ENCODE measurements at regions not wholly inside any gene's neighbourhood (a gene's known extent, or its start where the extent isn't known, plus 50 kb on each side); places are given as distances from the start of the nearest gene placed in this dataset.
"Not testable (repeated sequence)": the region's sequence is repeated elsewhere in the genome, so short reads cannot be mapped to it uniquely, and the experiment has no call there.

DNA sequence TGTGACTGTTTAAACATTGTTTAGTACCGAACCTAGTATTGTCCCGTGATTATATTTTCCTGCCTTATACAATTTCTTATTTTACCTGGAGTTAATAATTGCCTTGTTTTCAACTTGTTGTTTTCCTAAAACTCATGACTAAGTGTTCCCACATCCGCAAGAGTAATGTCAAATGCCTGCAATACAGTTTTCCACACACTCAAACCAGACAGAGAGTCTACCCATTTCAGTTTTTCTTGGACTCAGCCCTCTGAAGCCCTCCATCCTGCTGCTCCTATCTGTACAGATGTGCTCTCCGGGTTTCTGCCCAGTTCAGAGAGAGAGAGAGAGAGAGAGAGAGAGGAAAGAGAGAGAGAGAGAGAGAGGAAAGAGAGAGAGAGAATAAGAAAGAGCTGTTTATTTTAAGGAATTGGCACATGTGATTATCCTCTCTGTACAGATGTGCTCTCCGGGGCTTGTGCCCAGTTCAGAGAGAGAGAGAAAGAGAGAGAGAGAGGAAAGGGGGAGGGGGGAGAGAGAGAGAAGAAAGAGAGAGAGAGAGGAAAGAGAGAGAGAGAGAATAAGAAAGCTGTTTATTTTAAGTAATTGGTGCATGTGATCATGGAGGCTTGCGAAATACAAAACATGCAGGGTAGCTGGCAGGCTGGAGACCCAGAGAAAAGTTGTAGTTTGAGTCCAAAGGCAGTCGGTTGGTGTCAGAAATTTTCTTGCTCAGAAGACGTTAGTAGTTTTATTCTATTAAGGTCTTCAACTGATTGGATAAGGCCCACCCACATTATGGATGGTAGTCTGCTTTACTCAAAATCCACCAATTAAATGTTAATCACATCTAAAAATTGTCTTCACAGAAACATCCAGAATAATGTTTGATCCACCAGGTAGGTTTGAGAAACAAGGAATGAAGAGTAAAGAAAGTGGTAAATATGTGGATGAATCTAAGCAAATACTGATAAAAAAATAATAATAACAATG is 104.1 kb upstream of the GOLGA8J start:
- Mint-ChIP-seq H3K9me3 (peaks cover 6% of the 10 kb centered on the region), H3K4me1 (0 out of 2 replicates have a peak, but pooled peaks cover 4% of the 10 kb centered on the region), H3K27ac (no peak overlapping the region), H3K27me3 (ENCODE audit: low read depth) (no peaks in the 10 kb centered on the region; the same call in 1 of the 2 replicates), H3K4me3 (no peak overlapping the region), H3K36me3 (no peaks in the 10 kb centered on the region)
- ATAC-seq (no peak), DNase-seq (ENCODE audit: low spot score) (no peak)
- TF ChIP-seq, protein P1, sequence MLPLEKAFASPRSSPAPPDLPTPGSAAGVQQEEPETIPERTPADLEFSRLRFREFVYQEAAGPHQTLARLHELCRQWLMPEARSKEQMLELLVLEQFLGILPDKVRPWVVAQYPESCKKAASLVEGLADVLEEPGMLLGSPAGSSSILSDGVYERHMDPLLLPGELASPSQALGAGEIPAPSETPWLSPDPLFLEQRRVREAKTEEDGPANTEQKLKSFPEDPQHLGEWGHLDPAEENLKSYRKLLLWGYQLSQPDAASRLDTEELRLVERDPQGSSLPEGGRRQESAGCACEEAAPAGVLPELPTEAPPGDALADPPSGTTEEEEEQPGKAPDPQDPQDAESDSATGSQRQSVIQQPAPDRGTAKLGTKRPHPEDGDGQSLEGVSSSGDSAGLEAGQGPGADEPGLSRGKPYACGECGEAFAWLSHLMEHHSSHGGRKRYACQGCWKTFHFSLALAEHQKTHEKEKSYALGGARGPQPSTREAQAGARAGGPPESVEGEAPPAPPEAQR (CRISPR knock-in tag; IDR thresholded peaks at IDR 0.05): no peak
- TF ChIP-seq TEAD1 (CRISPR knock-in tag; IDR thresholded peaks at IDR 0.05) (no peak), TEAD4 (CRISPR knock-in tag; IDR thresholded peaks at IDR 0.05) (no peak), ETV6 (CRISPR knock-in tag; IDR thresholded peaks at IDR 0.05) (no peak), CBFB (CRISPR knock-in tag; IDR thresholded peaks at IDR 0.05; ENCODE audit: low read depth) (no peak), ZNF671 (CRISPR knock-in tag; IDR thresholded peaks at IDR 0.05) (no peak), IRF2 (CRISPR knock-in tag; IDR thresholded peaks at IDR 0.05; ENCODE audit: borderline replicate concordance, low read depth) (no peak), PRRX2 (CRISPR knock-in tag; IDR thresholded peaks at IDR 0.05) (no peak), JAZF1 (CRISPR knock-in tag; IDR thresholded peaks at IDR 0.05) (no peak)
- TF ChIP-seq, protein P2, sequence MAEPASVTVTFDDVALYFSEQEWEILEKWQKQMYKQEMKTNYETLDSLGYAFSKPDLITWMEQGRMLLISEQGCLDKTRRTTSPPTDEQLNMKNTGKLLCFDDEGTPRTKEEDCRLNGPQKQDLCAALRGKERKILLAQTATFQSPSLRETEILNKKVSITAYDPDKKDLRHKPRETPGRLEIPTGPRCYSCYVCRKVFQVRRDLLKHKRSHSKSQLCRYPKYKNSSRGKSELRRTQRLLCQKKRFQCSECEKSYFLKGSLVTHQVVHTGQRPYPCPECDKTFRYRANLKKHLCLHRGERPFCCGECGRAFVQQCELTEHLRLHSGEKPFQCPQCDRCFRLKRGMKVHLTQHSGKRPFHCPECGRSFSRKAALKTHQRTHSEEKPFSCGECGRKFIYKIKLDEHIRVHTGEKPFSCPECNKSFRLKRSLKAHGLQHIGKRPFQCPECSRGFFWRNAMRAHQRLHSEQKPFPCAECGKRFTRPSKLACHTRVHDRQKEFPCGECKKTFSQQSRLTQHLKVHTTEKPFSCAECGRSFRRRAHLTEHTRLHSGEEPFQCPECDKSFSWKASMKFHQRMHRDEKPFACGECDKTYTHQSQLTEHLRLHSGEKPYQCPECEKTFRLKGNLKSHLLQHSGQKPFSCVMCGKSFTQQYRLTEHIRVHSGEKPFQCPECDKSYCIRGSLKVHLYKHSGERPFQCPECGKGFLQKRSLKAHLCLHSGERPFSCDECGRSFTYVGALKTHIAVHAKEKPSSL (CRISPR knock-in tag; conservative IDR thresholded peaks at IDR 0.05): no peak
- TF ChIP-seq, protein P3, sequence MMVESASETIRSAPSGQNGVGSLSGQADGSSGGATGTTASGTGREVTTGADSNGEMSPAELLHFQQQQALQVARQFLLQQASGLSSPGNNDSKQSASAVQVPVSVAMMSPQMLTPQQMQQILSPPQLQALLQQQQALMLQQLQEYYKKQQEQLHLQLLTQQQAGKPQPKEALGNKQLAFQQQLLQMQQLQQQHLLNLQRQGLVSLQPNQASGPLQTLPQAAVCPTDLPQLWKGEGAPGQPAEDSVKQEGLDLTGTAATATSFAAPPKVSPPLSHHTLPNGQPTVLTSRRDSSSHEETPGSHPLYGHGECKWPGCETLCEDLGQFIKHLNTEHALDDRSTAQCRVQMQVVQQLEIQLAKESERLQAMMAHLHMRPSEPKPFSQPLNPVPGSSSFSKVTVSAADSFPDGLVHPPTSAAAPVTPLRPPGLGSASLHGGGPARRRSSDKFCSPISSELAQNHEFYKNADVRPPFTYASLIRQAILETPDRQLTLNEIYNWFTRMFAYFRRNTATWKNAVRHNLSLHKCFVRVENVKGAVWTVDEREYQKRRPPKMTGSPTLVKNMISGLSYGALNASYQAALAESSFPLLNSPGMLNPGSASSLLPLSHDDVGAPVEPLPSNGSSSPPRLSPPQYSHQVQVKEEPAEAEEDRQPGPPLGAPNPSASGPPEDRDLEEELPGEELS (CRISPR knock-in tag; IDR thresholded peaks at IDR 0.05): no peak
- TF ChIP-seq, protein P4, sequence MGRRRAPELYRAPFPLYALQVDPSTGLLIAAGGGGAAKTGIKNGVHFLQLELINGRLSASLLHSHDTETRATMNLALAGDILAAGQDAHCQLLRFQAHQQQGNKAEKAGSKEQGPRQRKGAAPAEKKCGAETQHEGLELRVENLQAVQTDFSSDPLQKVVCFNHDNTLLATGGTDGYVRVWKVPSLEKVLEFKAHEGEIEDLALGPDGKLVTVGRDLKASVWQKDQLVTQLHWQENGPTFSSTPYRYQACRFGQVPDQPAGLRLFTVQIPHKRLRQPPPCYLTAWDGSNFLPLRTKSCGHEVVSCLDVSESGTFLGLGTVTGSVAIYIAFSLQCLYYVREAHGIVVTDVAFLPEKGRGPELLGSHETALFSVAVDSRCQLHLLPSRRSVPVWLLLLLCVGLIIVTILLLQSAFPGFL (CRISPR knock-in tag; IDR thresholded peaks at IDR 0.05; ENCODE audit: borderline replicate concordance): no peak
- TF ChIP-seq, protein P5, sequence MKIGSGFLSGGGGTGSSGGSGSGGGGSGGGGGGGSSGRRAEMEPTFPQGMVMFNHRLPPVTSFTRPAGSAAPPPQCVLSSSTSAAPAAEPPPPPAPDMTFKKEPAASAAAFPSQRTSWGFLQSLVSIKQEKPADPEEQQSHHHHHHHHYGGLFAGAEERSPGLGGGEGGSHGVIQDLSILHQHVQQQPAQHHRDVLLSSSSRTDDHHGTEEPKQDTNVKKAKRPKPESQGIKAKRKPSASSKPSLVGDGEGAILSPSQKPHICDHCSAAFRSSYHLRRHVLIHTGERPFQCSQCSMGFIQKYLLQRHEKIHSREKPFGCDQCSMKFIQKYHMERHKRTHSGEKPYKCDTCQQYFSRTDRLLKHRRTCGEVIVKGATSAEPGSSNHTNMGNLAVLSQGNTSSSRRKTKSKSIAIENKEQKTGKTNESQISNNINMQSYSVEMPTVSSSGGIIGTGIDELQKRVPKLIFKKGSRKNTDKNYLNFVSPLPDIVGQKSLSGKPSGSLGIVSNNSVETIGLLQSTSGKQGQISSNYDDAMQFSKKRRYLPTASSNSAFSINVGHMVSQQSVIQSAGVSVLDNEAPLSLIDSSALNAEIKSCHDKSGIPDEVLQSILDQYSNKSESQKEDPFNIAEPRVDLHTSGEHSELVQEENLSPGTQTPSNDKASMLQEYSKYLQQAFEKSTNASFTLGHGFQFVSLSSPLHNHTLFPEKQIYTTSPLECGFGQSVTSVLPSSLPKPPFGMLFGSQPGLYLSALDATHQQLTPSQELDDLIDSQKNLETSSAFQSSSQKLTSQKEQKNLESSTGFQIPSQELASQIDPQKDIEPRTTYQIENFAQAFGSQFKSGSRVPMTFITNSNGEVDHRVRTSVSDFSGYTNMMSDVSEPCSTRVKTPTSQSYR (CRISPR knock-in tag; IDR thresholded peaks at IDR 0.05): no peak
- TF ChIP-seq, protein P6, sequence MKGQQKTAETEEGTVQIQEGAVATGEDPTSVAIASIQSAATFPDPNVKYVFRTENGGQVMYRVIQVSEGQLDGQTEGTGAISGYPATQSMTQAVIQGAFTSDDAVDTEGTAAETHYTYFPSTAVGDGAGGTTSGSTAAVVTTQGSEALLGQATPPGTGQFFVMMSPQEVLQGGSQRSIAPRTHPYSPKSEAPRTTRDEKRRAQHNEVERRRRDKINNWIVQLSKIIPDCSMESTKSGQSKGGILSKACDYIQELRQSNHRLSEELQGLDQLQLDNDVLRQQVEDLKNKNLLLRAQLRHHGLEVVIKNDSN (CRISPR knock-in tag; IDR thresholded peaks at IDR 0.05): no peak
- TF ChIP-seq, protein P7, sequence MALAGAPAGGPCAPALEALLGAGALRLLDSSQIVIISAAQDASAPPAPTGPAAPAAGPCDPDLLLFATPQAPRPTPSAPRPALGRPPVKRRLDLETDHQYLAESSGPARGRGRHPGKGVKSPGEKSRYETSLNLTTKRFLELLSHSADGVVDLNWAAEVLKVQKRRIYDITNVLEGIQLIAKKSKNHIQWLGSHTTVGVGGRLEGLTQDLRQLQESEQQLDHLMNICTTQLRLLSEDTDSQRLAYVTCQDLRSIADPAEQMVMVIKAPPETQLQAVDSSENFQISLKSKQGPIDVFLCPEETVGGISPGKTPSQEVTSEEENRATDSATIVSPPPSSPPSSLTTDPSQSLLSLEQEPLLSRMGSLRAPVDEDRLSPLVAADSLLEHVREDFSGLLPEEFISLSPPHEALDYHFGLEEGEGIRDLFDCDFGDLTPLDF (CRISPR knock-in tag; IDR thresholded peaks at IDR 0.05): no peak
- TF ChIP-seq, protein P8, sequence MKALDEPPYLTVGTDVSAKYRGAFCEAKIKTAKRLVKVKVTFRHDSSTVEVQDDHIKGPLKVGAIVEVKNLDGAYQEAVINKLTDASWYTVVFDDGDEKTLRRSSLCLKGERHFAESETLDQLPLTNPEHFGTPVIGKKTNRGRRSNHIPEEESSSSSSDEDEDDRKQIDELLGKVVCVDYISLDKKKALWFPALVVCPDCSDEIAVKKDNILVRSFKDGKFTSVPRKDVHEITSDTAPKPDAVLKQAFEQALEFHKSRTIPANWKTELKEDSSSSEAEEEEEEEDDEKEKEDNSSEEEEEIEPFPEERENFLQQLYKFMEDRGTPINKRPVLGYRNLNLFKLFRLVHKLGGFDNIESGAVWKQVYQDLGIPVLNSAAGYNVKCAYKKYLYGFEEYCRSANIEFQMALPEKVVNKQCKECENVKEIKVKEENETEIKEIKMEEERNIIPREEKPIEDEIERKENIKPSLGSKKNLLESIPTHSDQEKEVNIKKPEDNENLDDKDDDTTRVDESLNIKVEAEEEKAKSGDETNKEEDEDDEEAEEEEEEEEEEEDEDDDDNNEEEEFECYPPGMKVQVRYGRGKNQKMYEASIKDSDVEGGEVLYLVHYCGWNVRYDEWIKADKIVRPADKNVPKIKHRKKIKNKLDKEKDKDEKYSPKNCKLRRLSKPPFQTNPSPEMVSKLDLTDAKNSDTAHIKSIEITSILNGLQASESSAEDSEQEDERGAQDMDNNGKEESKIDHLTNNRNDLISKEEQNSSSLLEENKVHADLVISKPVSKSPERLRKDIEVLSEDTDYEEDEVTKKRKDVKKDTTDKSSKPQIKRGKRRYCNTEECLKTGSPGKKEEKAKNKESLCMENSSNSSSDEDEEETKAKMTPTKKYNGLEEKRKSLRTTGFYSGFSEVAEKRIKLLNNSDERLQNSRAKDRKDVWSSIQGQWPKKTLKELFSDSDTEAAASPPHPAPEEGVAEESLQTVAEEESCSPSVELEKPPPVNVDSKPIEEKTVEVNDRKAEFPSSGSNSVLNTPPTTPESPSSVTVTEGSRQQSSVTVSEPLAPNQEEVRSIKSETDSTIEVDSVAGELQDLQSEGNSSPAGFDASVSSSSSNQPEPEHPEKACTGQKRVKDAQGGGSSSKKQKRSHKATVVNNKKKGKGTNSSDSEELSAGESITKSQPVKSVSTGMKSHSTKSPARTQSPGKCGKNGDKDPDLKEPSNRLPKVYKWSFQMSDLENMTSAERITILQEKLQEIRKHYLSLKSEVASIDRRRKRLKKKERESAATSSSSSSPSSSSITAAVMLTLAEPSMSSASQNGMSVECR (CRISPR knock-in tag; IDR thresholded peaks at IDR 0.05; ENCODE audit: borderline replicate concordance): no peak
- ChIA-PET POLR2A (no interaction called here), CTCF (interaction anchor here (1.3 kb wide), 1 partner anchor 10 kb away, joined by 3 read pairs; no protein-coding TSS in a partner anchor)

DNA sequence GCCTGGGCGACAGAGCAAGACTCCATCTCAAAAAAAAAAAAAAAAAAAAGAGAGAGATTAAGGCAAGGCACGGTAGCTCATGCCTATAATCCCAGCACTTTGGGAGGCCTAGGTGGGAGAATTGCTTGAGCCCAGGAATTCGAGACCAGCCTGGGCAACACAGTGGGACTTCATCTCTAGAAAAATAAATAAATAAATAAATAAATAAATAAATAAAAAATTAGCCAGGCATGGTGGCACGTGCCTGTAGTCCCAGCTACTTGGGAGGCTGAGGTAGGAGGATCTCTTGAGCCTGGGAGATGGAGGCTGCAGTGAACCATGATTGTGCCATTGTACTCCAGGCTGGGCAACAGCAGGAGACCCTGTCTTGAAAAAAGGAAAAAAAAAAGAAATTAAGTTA is 108.7 kb upstream of the GOLGA8J start:
- POLR2A ChIA-PET: interaction anchor here (0.7 kb wide), 1 partner anchor 30 kb away, joined by 6 read pairs; no protein-coding TSS in a partner anchor
- CTCF ChIA-PET; ATAC-seq; H3K4me3 Mint-ChIP-seq; H3K27ac Mint-ChIP-seq; H3K4me1 Mint-ChIP-seq; H3K36me3 Mint-ChIP-seq; DNase-seq (ENCODE audit: low spot score): not testable (repeated sequence)
- H3K27me3 Mint-ChIP-seq (ENCODE audit: low read depth): peaks cover 34% of the 10 kb centered on the region
- H3K9me3 Mint-ChIP-seq: peaks cover 29% of the 10 kb centered on the region

All from WTC11 (cell line).